22Rv1 (cell line): ENCODE measurements at regions not wholly inside any gene's neighbourhood (a gene's known extent, or its start where the extent isn't known, plus 50 kb on each side); places are given as distances from the start of the nearest gene placed in this dataset.

Source experiments
- ZFX ChIP-seq: fragments of 450-650 bp; IDR thresholded peaks from 2 replicates; pipeline ENCODE4 v1.6.1; 2017; ENCODE audit warnings: antibody characterized with exemption, borderline replicate concordance
- TF ChIP-seq, protein P1 (sequence below): fragments of 450-650 bp; IDR thresholded peaks from 2 replicates; pipeline ENCODE4 v1.5.1; 2017; ENCODE audit warnings: mild to moderate bottlenecking

GRCh38 chr6:167658106-167658505, 168.6 kb upstream of the AFDN start:
- TF ChIP-seq, protein P1, sequence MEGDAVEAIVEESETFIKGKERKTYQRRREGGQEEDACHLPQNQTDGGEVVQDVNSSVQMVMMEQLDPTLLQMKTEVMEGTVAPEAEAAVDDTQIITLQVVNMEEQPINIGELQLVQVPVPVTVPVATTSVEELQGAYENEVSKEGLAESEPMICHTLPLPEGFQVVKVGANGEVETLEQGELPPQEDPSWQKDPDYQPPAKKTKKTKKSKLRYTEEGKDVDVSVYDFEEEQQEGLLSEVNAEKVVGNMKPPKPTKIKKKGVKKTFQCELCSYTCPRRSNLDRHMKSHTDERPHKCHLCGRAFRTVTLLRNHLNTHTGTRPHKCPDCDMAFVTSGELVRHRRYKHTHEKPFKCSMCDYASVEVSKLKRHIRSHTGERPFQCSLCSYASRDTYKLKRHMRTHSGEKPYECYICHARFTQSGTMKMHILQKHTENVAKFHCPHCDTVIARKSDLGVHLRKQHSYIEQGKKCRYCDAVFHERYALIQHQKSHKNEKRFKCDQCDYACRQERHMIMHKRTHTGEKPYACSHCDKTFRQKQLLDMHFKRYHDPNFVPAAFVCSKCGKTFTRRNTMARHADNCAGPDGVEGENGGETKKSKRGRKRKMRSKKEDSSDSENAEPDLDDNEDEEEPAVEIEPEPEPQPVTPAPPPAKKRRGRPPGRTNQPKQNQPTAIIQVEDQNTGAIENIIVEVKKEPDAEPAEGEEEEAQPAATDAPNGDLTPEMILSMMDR = no peak
- no peak for TF ChIP-seq ZFX
